ENCODE measurements at regions not wholly inside any gene's neighbourhood (a gene's known extent, or its start where the extent isn't known, plus 50 kb on each side); places are given as distances from the start of the nearest gene placed in this dataset.
"Not testable (repeated sequence)": the region's sequence is repeated elsewhere in the genome, so short reads cannot be mapped to it uniquely, and the experiment has no call there.

DNA sequence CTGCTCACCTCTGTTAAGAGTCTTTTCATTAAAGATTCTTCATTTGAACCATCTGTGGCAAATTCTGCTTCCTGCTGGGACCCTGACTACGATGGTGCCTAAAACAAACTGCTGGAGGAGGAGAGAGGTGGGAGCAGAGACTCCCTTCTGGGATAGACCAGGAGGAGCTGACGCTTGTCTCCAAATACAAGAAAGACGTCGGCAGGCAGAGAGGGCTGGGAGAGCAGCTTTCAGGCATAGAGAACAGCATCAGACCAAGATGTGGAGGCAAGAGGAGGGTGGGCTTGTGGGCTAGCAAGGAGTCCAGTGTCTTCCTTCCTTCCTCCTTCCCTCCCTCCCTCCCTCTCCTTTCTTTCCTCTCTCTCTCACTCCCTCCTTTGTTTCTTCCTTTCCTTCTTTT is 358.6 kb downstream of the VRK1 start:
- no peak for DNase-seq (ENCODE audit: insufficient read length, low spot score)
- FAIRE-seq: no peak
- TF ChIP-seq POLR2A (IDR thresholded peaks at IDR 0.05; ENCODE audit: low read depth, low read length): no peak

DNA sequence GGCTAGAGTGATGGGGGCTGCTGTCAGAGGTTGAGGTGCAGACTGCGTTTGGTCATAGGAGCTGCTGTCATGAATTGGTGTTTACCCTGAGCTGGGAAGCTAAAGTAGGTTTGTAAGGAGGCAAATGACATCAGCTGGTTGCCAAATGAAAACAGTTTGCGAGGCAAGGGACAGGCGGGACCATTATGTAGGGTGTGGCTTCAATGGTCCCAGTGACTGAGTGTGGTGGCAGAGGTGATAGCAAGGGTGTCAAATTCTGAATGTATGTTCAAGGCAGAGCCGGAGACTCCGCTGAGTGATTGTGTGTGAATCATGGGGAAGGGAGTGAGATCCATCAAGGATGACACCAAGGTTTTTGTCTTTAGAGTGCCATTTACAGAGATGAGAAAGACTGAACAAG is 359.5 kb downstream of the VRK1 start:
- FAIRE-seq (no peak), DNase-seq (ENCODE audit: insufficient read length, low spot score) (no peak)
- TF ChIP-seq SPI1 (IDR thresholded peaks at IDR 0.05; ENCODE audit: low read depth, low read length) (no peak), TAF1 (IDR thresholded peaks at IDR 0.05; ENCODE audit: low read depth, low read length) (no peak), POLR2A (IDR thresholded peaks at IDR 0.05; ENCODE audit: low read depth, low read length) (no peak), PAX5 (IDR thresholded peaks at IDR 0.05; ENCODE audit: insufficient read depth, low read length, severe bottlenecking) (no peak), POLR2AphosphoS5 (IDR thresholded peaks at IDR 0.05; ENCODE audit: low read depth, low read length) (no peak)

DNA sequence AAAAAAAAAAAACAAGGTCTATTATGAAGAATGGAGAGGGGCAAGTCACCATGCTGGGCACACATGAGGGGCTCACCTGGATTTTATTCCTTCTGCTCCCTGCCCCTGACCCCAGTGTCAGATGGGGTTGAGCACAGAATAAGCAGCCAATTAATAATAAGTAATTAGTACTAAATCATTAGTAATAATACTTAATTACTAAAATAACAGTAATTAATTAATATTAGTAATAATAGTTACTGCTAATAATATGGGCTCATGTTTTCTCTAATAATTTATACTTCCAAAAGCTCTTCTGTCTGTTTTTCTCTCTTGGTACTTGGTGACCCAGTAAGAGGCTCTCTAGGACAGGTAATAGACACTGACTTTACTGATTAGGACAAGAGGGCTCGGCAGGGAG is 360.9 kb downstream of the VRK1 start:
- no peak for FAIRE-seq
- DNase-seq (ENCODE audit: insufficient read length, low spot score): no peak
- TF ChIP-seq POU2F2 (IDR thresholded peaks at IDR 0.05; ENCODE audit: low read depth, low read length) (no peak), PAX5 (IDR thresholded peaks at IDR 0.05; ENCODE audit: insufficient read depth, low read length, severe bottlenecking) (no peak), SPI1 (IDR thresholded peaks at IDR 0.05; ENCODE audit: low read depth, low read length) (no peak), TAF1 (IDR thresholded peaks at IDR 0.05; ENCODE audit: low read depth, low read length) (no peak), POLR2A (IDR thresholded peaks at IDR 0.05; ENCODE audit: low read depth, low read length) (no peak), POLR2AphosphoS5 (IDR thresholded peaks at IDR 0.05; ENCODE audit: low read depth, low read length) (no peak)

DNA sequence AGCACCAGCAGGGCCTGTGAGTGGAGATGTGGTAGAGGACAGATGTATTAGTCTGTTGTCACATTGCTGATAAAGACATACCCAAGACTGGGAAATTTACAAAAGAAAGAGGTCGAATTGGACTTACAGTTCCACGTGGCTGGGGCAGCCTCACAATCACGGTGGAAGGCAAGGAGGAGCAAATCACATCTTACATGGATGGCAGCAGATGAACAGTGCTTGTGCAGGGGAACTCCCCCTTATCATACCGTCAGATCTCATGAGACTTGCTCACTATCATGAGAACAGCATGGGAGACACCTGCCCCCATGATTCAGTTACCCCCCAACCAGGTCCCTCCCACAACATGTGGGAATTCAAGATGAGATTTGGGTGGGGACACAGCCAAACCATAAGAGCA is 361.9 kb downstream of the VRK1 start:
- no peak for FAIRE-seq
- TF ChIP-seq PAX5 (IDR thresholded peaks at IDR 0.05; ENCODE audit: insufficient read depth, low read length, severe bottlenecking): no peak
- TF ChIP-seq POU2F2 (IDR thresholded peaks at IDR 0.05; ENCODE audit: low read depth, low read length): no peak
- TF ChIP-seq POLR2AphosphoS5 (IDR thresholded peaks at IDR 0.05; ENCODE audit: low read depth, low read length): no peak
- TF ChIP-seq POLR2A (IDR thresholded peaks at IDR 0.05; ENCODE audit: low read depth, low read length): no peak
- no peak for TF ChIP-seq TAF1 (IDR thresholded peaks at IDR 0.05; ENCODE audit: low read depth, low read length)
- TF ChIP-seq SPI1 (IDR thresholded peaks at IDR 0.05; ENCODE audit: low read depth, low read length): no peak
- DNase-seq (ENCODE audit: insufficient read length, low spot score): no peak

DNA sequence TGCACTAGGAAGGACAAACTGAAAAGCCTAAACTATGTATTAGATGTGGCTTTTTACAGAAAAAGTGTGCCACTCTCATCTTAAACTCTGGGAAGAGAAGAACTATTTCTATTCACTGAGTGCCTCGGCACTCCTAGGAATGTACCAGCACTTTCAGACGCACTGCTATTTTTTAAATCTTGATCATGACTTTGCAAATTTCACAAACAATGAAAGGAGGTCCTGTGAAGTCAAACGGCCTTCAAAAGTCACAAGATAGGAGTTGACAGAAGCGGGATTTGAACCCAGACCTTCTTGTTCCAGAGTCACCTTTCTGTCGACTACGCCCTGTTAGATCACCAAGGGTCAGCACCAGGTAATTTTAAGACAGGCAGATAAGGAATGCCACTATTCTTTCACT is 365.4 kb downstream of the VRK1 start:
- no peak for TF ChIP-seq POLR2AphosphoS5 (IDR thresholded peaks at IDR 0.05; ENCODE audit: low read depth, low read length)
- no peak for TF ChIP-seq TAF1 (IDR thresholded peaks at IDR 0.05; ENCODE audit: low read depth, low read length)
- TF ChIP-seq PAX5 (IDR thresholded peaks at IDR 0.05; ENCODE audit: insufficient read depth, low read length, severe bottlenecking): no peak
- no peak for TF ChIP-seq POLR2A (IDR thresholded peaks at IDR 0.05; ENCODE audit: low read depth, low read length)
- TF ChIP-seq SPI1 (IDR thresholded peaks at IDR 0.05; ENCODE audit: low read depth, low read length): no peak
- no peak for TF ChIP-seq POU2F2 (IDR thresholded peaks at IDR 0.05; ENCODE audit: low read depth, low read length)
- DNase-seq (ENCODE audit: insufficient read length, low spot score) (no peak), FAIRE-seq (no peak)

DNA sequence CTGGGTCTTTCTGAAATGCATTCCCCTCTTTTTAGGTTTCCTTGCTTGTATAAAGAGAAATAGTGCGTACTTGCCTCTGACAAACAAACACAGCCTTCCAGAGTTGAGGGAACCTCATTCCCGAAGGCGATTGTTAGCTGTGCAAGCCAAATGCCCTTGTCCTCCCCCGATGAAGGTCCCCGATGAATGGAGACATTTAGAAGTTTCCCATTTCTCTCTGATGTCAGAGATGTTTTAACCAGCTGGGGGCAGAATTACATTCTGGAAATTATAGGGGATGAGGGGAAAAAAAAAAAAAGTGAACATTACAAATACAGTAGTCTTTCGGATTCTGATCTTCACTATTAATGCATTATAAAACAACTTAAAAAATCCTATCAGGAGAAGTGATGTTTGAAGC is 366.8 kb downstream of the VRK1 start:
- DNase-seq (ENCODE audit: insufficient read length, low spot score): no peak
- FAIRE-seq: no peak
- TF ChIP-seq POLR2A (IDR thresholded peaks at IDR 0.05; ENCODE audit: low read depth, low read length): no peak
- no peak for TF ChIP-seq SPI1 (IDR thresholded peaks at IDR 0.05; ENCODE audit: low read depth, low read length)
- TF ChIP-seq POLR2AphosphoS5 (IDR thresholded peaks at IDR 0.05; ENCODE audit: low read depth, low read length): no peak
- no peak for TF ChIP-seq POU2F2 (IDR thresholded peaks at IDR 0.05; ENCODE audit: low read depth, low read length)
- no peak for TF ChIP-seq PAX5 (IDR thresholded peaks at IDR 0.05; ENCODE audit: insufficient read depth, low read length, severe bottlenecking)
- TF ChIP-seq TAF1 (IDR thresholded peaks at IDR 0.05; ENCODE audit: low read depth, low read length): no peak

GRCh38 chr14:97166497-97166896 is 369.3 kb downstream of the VRK1 start:
- TF ChIP-seq PAX5 (IDR thresholded peaks at IDR 0.05; ENCODE audit: insufficient read depth, low read length, severe bottlenecking) (no peak), SPI1 (IDR thresholded peaks at IDR 0.05; ENCODE audit: low read depth, low read length) (no peak), POU2F2 (IDR thresholded peaks at IDR 0.05; ENCODE audit: low read depth, low read length) (no peak), TAF1 (IDR thresholded peaks at IDR 0.05; ENCODE audit: low read depth, low read length) (no peak), POLR2A (IDR thresholded peaks at IDR 0.05; ENCODE audit: low read depth, low read length) (no peak), POLR2AphosphoS5 (IDR thresholded peaks at IDR 0.05; ENCODE audit: low read depth, low read length) (no peak)
- DNase-seq (ENCODE audit: insufficient read length, low spot score): no peak
- no peak for FAIRE-seq

- DNase-seq (ENCODE audit: insufficient read length, low spot score); FAIRE-seq: not testable (repeated sequence)
These were observed 370.4 kb downstream of the VRK1 start for GRCh38 chr14:97167577-97167976.

DNA sequence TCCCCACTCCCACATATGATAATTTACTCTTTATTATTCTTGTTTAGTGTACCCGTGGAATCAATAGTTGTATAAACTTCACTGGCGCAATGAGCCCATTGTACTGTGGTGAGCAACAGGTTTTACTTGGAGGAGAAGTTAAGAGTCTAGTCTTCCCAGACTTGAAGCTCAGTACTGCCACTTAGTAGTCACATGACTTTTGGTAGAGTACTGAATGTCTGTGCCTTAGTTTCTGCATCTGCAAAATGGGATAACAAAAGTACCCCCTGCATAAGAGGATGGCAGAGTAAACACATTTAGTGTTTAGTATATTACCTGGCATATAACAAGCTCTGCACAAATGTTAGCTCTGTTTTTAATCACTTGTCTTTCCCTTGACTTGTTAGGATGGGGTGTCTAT is 375.5 kb downstream of the VRK1 start:
- FAIRE-seq (no peak), DNase-seq (ENCODE audit: insufficient read length, low spot score) (no peak)
- no peak for TF ChIP-seq POLR2A (IDR thresholded peaks at IDR 0.05; ENCODE audit: low read depth, low read length)
- no peak for TF ChIP-seq PAX5 (IDR thresholded peaks at IDR 0.05; ENCODE audit: insufficient read depth, low read length, severe bottlenecking)
- no peak for TF ChIP-seq SPI1 (IDR thresholded peaks at IDR 0.05; ENCODE audit: low read depth, low read length)
- TF ChIP-seq TAF1 (IDR thresholded peaks at IDR 0.05; ENCODE audit: low read depth, low read length): no peak
- TF ChIP-seq POU2F2 (IDR thresholded peaks at IDR 0.05; ENCODE audit: low read depth, low read length): no peak
- no peak for TF ChIP-seq POLR2AphosphoS5 (IDR thresholded peaks at IDR 0.05; ENCODE audit: low read depth, low read length)

DNA sequence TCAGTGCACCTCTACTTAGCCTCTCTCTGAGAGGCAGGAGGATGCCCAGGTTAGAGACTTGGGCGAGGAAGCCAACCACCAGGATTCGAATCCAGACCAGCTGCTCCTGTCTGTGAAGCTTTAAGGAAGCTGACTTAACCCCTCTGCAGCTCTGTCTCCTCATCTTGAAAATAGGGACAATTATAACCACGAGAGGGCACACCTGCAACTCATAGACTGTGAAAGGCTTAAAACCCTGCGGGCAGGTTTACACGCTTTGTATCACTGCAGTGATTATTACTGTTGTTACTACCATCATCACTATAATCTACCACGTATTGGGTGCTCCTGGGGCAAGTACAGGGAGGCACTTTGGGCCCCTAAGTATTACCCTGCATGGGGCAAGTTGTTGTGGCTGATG is 379.8 kb downstream of the VRK1 start:
- TF ChIP-seq POLR2AphosphoS5 (IDR thresholded peaks at IDR 0.05; ENCODE audit: low read depth, low read length) (no peak), POLR2A (IDR thresholded peaks at IDR 0.05; ENCODE audit: low read depth, low read length) (no peak)
- DNase-seq (ENCODE audit: insufficient read length, low spot score): no peak
- FAIRE-seq: no peak

DNA sequence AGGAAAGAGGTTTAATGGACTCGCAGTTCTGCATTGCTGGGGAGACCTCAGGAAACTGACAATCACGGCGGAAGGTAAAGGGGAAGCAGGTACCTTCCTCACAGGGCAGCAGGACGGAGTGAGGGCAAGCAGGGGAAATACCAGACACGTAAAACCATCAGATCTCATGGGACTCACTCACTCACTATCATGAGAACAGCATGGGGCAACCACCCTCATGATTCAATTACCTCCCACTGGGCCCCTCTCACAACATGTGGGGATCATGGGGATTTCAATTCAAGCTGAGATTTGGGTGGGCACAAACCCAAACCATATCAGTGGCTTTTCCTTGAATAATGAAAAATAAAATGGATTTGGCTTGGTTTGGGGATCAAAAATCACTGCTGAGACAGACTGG is 380.5 kb downstream of the VRK1 start:
- no peak for FAIRE-seq

More for the DNA sequence above, 380.5 kb downstream of the VRK1 start:
- DNase-seq (ENCODE audit: insufficient read length, low spot score): no peak
- TF ChIP-seq POU2F2 (IDR thresholded peaks at IDR 0.05; ENCODE audit: low read depth, low read length) (no peak), PAX5 (IDR thresholded peaks at IDR 0.05; ENCODE audit: insufficient read depth, low read length, severe bottlenecking) (no peak), TAF1 (IDR thresholded peaks at IDR 0.05; ENCODE audit: low read depth, low read length) (no peak), POLR2A (IDR thresholded peaks at IDR 0.05; ENCODE audit: low read depth, low read length) (no peak), POLR2AphosphoS5 (IDR thresholded peaks at IDR 0.05; ENCODE audit: low read depth, low read length) (no peak), SPI1 (IDR thresholded peaks at IDR 0.05; ENCODE audit: low read depth, low read length) (no peak; the same call in 1 of the 2 replicates)

Measured in GM12891 (cell line).